ENCODE measurements at regions not wholly inside any gene's neighbourhood (a gene's known extent, or its start where the extent isn't known, plus 50 kb on each side); places are given as distances from the start of the nearest gene placed in this dataset.

- H3K4me3 Mint-ChIP-seq (ENCODE audit: unreplicated experiment) = no peak overlapping the region
These were observed 349.4 kb downstream of the NUF2 start for GRCh38 chr1:163670989-163671757.

GRCh38 chr1:163672976-163673758, 351.4 kb downstream of the NUF2 start:
- Histone ChIP-seq H3K9me3 (no peaks in the 10 kb centered on the region), H3K4me3 (ENCODE audit: low read depth, low read length) (no peak overlapping the region), H3K27me3 (replicated peaks; ENCODE audit: control insufficient read depth, insufficient read depth, low read length) (no peaks in the 10 kb centered on the region), H3K36me3 (ENCODE audit: control insufficient read depth, insufficient read depth, low read length) (no peaks in the 10 kb centered on the region), H3K4me1 (no peaks in the 10 kb centered on the region)
- H3K9me3 Mint-ChIP-seq (ENCODE audit: unreplicated experiment) = peaks cover 10% of the 10 kb centered on the region
- intact Hi-C loops (cut with micrococcal nuclease; ENCODE audit: unreplicated experiment) = no loop called here
- H3K27me3 Mint-ChIP-seq (ENCODE audit: insufficient read depth, unreplicated experiment) = no peaks in the 10 kb centered on the region
- H3K4me1 Mint-ChIP-seq (ENCODE audit: low read depth, unreplicated experiment) = no peaks in the 10 kb centered on the region
- CTCF ChIA-PET = no interaction called here
- H3K36me3 Mint-ChIP-seq (ENCODE audit: insufficient read depth, unreplicated experiment) = no peaks in the 10 kb centered on the region
- BruUV-seq (replicated peaks) = no TSS peak
- no peak for TF ChIP-seq CTCF (IDR thresholded peaks at IDR 0.05; ENCODE audit: insufficient read depth in 1 of 2, low read depth in 1 of 2, low read length in 1 of 2, severe bottlenecking in 1 of 2, unreplicated experiment in 1 of 2)
- POLR2A ChIA-PET = no interaction called here
- H3K4me3 Mint-ChIP-seq (ENCODE audit: unreplicated experiment) = no peak overlapping the region
- H3K27ac Mint-ChIP-seq (ENCODE audit: unreplicated experiment) = no peak overlapping the region
- DNase-seq = no peak

More at GRCh38 chr1:163670989-163671757, 349.4 kb downstream of the NUF2 start:
- Histone ChIP-seq H3K4me1 (no peaks in the 10 kb centered on the region), H3K9me3 (no peaks in the 10 kb centered on the region), H3K36me3 (ENCODE audit: control insufficient read depth, insufficient read depth, low read length) (no peaks in the 10 kb centered on the region), H3K4me3 (ENCODE audit: low read depth, low read length) (no peak overlapping the region), H3K27me3 (replicated peaks; ENCODE audit: control insufficient read depth, insufficient read depth, low read length) (no peaks in the 10 kb centered on the region)
- Mint-ChIP-seq H3K27ac (ENCODE audit: unreplicated experiment) (no peak overlapping the region), H3K4me1 (ENCODE audit: low read depth, unreplicated experiment) (no peaks in the 10 kb centered on the region), H3K27me3 (ENCODE audit: insufficient read depth, unreplicated experiment) (no peaks in the 10 kb centered on the region), H3K9me3 (ENCODE audit: unreplicated experiment) (peaks cover 10% of the 10 kb centered on the region), H3K36me3 (ENCODE audit: insufficient read depth, unreplicated experiment) (no peaks in the 10 kb centered on the region)
- no peak for DNase-seq
- CTCF ChIA-PET = no interaction called here
- intact Hi-C loops (cut with micrococcal nuclease; ENCODE audit: unreplicated experiment) = no loop called here
- TF ChIP-seq CTCF (IDR thresholded peaks at IDR 0.05; ENCODE audit: insufficient read depth in 1 of 2, low read depth in 1 of 2, low read length in 1 of 2, severe bottlenecking in 1 of 2, unreplicated experiment in 1 of 2) = no peak
- POLR2A ChIA-PET = no interaction called here
- BruUV-seq (replicated peaks) = no TSS peak

- H3K4me3 ChIP-seq (ENCODE audit: low read depth, low read length) = no peak overlapping the region
- DNase-seq = no peak
- H3K9me3 Mint-ChIP-seq (ENCODE audit: unreplicated experiment) = peaks cover 10% of the 10 kb centered on the region
- ChIA-PET CTCF (no interaction called here), POLR2A (no interaction called here)
- H3K4me1 ChIP-seq = no peaks in the 10 kb centered on the region
- TF ChIP-seq CTCF (IDR thresholded peaks at IDR 0.05; ENCODE audit: insufficient read depth in 1 of 2, low read depth in 1 of 2, low read length in 1 of 2, severe bottlenecking in 1 of 2, unreplicated experiment in 1 of 2) = no peak
- no TSS peak for BruUV-seq (replicated peaks)
- no peak overlapping the region for H3K27ac Mint-ChIP-seq (ENCODE audit: unreplicated experiment)
- no peaks in the 10 kb centered on the region for H3K36me3 ChIP-seq (ENCODE audit: control insufficient read depth, insufficient read depth, low read length)
- intact Hi-C loops (cut with micrococcal nuclease; ENCODE audit: unreplicated experiment) = no loop called here
- H3K4me3 Mint-ChIP-seq (ENCODE audit: unreplicated experiment) = no peak overlapping the region
- H3K9me3 ChIP-seq = no peaks in the 10 kb centered on the region
- no peaks in the 10 kb centered on the region for H3K4me1 Mint-ChIP-seq (ENCODE audit: low read depth, unreplicated experiment)
- H3K27me3 Mint-ChIP-seq (ENCODE audit: insufficient read depth, unreplicated experiment) = no peaks in the 10 kb centered on the region
- H3K36me3 Mint-ChIP-seq (ENCODE audit: insufficient read depth, unreplicated experiment) = no peaks in the 10 kb centered on the region
- no peaks in the 10 kb centered on the region for H3K27me3 ChIP-seq (replicated peaks; ENCODE audit: control insufficient read depth, insufficient read depth, low read length)
These were observed 352.0 kb downstream of the NUF2 start for GRCh38 chr1:163673759-163674151.
